DND-41 (cell line): ENCODE measurements at regions not wholly inside any gene's neighbourhood (a gene's known extent, or its start where the extent isn't known, plus 50 kb on each side); places are given as distances from the start of the nearest gene placed in this dataset.

Experiments used
- CTCF ChIP-seq: IDR thresholded peaks from 2 replicates; pipeline ENCODE4 v1.5.1; 2012; ENCODE audit warnings: borderline replicate concordance, low read length, moderate library complexity, mild to moderate bottlenecking; ENCODE audit not compliant: poor library complexity, severe bottlenecking; ENCODE audit errors: extremely low read depth
- EZH2 ChIP-seq: IDR thresholded peaks from 3 replicates; pipeline ENCODE4 v1.6.1; 2012; ENCODE audit warnings: borderline replicate concordance, low read depth, mild to moderate bottlenecking, moderate library complexity, low read length, inconsistent platforms; ENCODE audit not compliant: severe bottlenecking

DNA sequence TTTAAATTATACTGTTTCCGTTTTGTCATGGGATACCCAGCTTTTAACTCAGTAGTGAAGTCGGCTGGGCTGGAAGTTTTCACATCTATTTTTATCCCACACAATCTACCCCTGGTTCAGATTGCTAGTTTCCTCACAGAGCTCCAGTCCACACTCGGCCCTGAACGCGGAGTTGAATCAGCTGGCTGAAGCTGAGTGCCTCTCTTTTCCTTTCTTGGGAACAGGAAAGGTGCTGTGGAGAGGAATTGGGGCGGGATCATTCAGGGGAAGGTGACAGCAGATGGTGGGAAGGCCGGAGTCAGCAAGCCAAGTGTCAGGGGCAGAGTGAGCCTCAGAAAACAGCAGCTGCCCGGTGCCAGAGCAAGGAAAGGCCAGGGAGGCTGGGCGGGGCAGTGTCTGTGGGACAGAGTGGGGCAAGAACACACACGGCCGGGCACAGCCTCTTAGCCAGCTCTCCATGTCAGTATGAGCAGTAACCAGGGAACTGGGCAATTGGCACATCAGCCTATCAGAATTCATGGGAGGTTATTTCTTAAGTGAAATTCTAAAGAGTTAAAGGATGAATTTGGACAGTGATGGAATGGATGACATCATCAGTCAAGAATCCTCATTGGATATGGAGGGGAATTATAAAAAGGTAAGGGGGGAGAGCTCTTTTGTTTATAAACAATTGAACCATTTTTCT, 135.7 kb upstream of the IL12A start:
- TF ChIP-seq CTCF: no peak
- no peak for TF ChIP-seq EZH2
